Immature natural killer cell (primary cell): ENCODE measurements at regions not wholly inside any gene's neighbourhood (a gene's known extent, or its start where the extent isn't known, plus 50 kb on each side); places are given as distances from the start of the nearest gene placed in this dataset.
"Not testable (repeated sequence)": the region's sequence is repeated elsewhere in the genome, so short reads cannot be mapped to it uniquely, and the experiment has no call there.

Source experiments
- DNase-seq, 3 donors: peaks; one replicate each; pipeline ENCODE4 v3.0.0; 2022; ENCODE audit warnings: mixed read lengths in 1 of 3
- H3K27ac Mint-ChIP-seq, 6 donors: one replicate each; pipeline ENCODE4 v1.8.0; 2020; ENCODE audit warnings: mixed read lengths in 6 of 6, mild to moderate bottlenecking in 5 of 6, inconsistent platforms in 4 of 6, moderate library complexity in 3 of 6
- H3K27me3 Mint-ChIP-seq, 3 donors: one replicate each; pipeline ENCODE4 v1.8.0; 2020 to 2021; ENCODE audit warnings: low read depth in 3 of 3, mild to moderate bottlenecking in 3 of 3, mixed read lengths in 3 of 3, moderate library complexity in 3 of 3, inconsistent platforms in 1 of 3
- H3K36me3 Mint-ChIP-seq, 3 donors: one replicate each; pipeline ENCODE4 v1.8.0; 2020; ENCODE audit warnings: mixed read lengths in 3 of 3, inconsistent platforms in 2 of 3, mild to moderate bottlenecking in 2 of 3
- H3K4me1 Mint-ChIP-seq, 2 donors: one replicate each; pipeline ENCODE4 v1.8.0; 2020; ENCODE audit warnings: inconsistent platforms in 2 of 2, mild to moderate bottlenecking in 2 of 2, mixed read lengths in 2 of 2, moderate library complexity in 1 of 2
- H3K4me3 Mint-ChIP-seq, 5 donors: one replicate each; pipeline ENCODE4 v1.8.0; 2020; ENCODE audit warnings: mild to moderate bottlenecking in 5 of 5, mixed read lengths in 5 of 5, inconsistent platforms in 3 of 5, moderate library complexity in 3 of 5
- H3K9me3 Mint-ChIP-seq, 6 donors: one replicate each; pipeline ENCODE4 v1.8.0; 2020; ENCODE audit warnings: mild to moderate bottlenecking in 6 of 6, mixed read lengths in 6 of 6, inconsistent platforms in 4 of 6, moderate library complexity in 3 of 6

- Mint-ChIP-seq H3K4me1 (no peaks in the 10 kb centered on the region), H3K4me3 (no peak overlapping the region), H3K36me3 (no peaks in the 10 kb centered on the region), H3K27ac (no peak overlapping the region), H3K27me3 (peaks cover 1 to 4% (median 2%) of the 10 kb centered on the region in 3 donors), H3K9me3 (peaks cover 0 to 6% (median 3%) of the 10 kb centered on the region in 6 donors)
- no peak for DNase-seq
These were observed 324.0 kb downstream of the IRS1 start for GRCh38 chr2:226475650-226476049.

DNA sequence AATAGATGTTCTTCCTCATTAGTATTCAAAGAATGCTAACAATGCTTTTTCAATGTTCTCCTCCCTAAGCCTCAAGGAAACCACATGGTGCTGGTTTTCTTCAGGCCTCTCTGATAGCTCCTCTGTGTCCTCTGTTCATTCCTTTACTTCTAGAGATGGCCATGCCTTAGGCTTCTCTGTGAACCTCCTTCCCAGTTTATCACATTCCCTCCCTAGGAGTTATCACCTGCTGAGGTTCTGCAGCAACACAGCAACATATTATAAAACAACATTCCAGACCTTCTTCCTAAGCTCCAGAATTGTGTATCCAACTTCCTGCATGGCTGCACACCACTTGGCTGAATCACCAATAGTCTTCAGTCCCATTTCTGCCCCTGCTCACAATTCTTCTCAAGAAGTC, 325.5 kb downstream of the IRS1 start:
- Mint-ChIP-seq H3K9me3 (peaks cover 0 to 6% (median 3%) of the 10 kb centered on the region in 6 donors), H3K4me3 (no peak overlapping the region), H3K4me1 (no peaks in the 10 kb centered on the region), H3K36me3 (no peaks in the 10 kb centered on the region), H3K27ac (no peak overlapping the region), H3K27me3 (peaks cover 1 to 4% (median 2%) of the 10 kb centered on the region in 3 donors)
- DNase-seq, result no peak

DNA sequence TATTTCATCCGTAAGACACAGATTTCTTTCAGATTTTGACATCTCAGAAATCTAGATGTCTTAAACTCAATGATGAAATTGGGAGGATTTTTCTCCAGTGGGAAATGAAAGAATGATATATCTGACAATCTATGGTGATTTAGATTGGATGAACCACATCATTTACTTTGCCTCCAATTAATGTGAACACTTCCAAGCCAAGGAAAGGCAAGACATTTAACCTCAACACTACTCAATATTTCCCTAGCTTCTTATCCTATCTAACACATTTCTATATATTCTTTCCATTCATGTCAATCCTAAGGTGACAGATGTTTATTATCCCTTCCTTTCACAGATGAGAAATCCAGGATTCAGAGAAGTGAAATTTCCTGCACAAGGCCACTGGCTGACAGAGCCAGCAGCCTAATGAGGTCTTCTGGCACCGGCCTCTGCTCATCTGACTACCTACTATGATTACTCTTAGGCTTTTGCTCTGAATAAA, 327.6 kb downstream of the IRS1 start:
- no peak for DNase-seq
- Mint-ChIP-seq H3K4me3 (no peak overlapping the region), H3K36me3 (no peaks in the 10 kb centered on the region), H3K27me3 (peaks cover 0 to 4% (median 3%) of the 10 kb centered on the region in 3 donors), H3K4me1 (no peaks in the 10 kb centered on the region), H3K27ac (no peak overlapping the region), H3K9me3 (peaks cover 0 to 4% (median 0%) of the 10 kb centered on the region in 6 donors)

- H3K9me3 Mint-ChIP-seq, result no peaks in the 10 kb centered on the region
- peaks cover 0 to 2% (median 0%) of the 10 kb centered on the region in 3 donors for H3K27me3 Mint-ChIP-seq
- H3K27ac Mint-ChIP-seq, result no peak overlapping the region
- H3K4me3 Mint-ChIP-seq, result no peak overlapping the region
- DNase-seq, result no peak
- H3K4me1 Mint-ChIP-seq, result no peaks in the 10 kb centered on the region
- no peaks in the 10 kb centered on the region for H3K36me3 Mint-ChIP-seq
These were observed 332.0 kb downstream of the IRS1 start for GRCh38 chr2:226467633-226468032.

- Mint-ChIP-seq H3K4me3 (no peak overlapping the region), H3K36me3 (no peaks in the 10 kb centered on the region), H3K27ac (no peak overlapping the region), H3K9me3 (peaks cover 0 to 2% (median 0%) of the 10 kb centered on the region in 6 donors), H3K4me1 (no peaks in the 10 kb centered on the region), H3K27me3 (peaks cover 0 to 2% (median 0%) of the 10 kb centered on the region in 3 donors)
- no peak for DNase-seq
These were observed 332.4 kb downstream of the IRS1 start for GRCh38 chr2:226467221-226467620.

- H3K9me3 Mint-ChIP-seq, result peaks cover 0 to 8% (median 0%) of the 10 kb centered on the region in 6 donors
- no peaks in the 10 kb centered on the region for H3K36me3 Mint-ChIP-seq
- peaks cover 0 to 2% (median 0%) of the 10 kb centered on the region in 3 donors for H3K27me3 Mint-ChIP-seq
- H3K4me1 Mint-ChIP-seq, result no peaks in the 10 kb centered on the region
- no peak for DNase-seq
- H3K4me3 Mint-ChIP-seq, result no peak overlapping the region
- no peak overlapping the region for H3K27ac Mint-ChIP-seq
These were observed 333.0 kb downstream of the IRS1 start for GRCh38 chr2:226466589-226466988.

- Mint-ChIP-seq H3K9me3 (peaks cover 0 to 8% (median 0%) of the 10 kb centered on the region in 6 donors), H3K4me3 (no peak overlapping the region), H3K36me3 (no peaks in the 10 kb centered on the region), H3K4me1 (no peaks in the 10 kb centered on the region), H3K27me3 (peaks cover 0 to 2% (median 0%) of the 10 kb centered on the region in 3 donors), H3K27ac (no peak overlapping the region)
- no peak for DNase-seq
These were observed 333.5 kb downstream of the IRS1 start for GRCh38 chr2:226466124-226466523.

GRCh38 chr2:226464380-226464779, 335.2 kb downstream of the IRS1 start:
- peaks cover 0 to 8% (median 0%) of the 10 kb centered on the region in 6 donors for H3K9me3 Mint-ChIP-seq
- H3K4me3 Mint-ChIP-seq, result no peak overlapping the region
- no peaks in the 10 kb centered on the region for H3K36me3 Mint-ChIP-seq
- no peak for DNase-seq
- H3K4me1 Mint-ChIP-seq, result no peaks in the 10 kb centered on the region
- peaks cover 0 to 3% (median 2%) of the 10 kb centered on the region in 3 donors for H3K27me3 Mint-ChIP-seq
- no peak overlapping the region for H3K27ac Mint-ChIP-seq

- Mint-ChIP-seq H3K9me3 (peaks cover 0 to 8% (median 3%) of the 10 kb centered on the region in 6 donors), H3K4me3 (no peak overlapping the region)
These were observed 336.5 kb downstream of the IRS1 start for GRCh38 chr2:226463154-226463553.

DNA sequence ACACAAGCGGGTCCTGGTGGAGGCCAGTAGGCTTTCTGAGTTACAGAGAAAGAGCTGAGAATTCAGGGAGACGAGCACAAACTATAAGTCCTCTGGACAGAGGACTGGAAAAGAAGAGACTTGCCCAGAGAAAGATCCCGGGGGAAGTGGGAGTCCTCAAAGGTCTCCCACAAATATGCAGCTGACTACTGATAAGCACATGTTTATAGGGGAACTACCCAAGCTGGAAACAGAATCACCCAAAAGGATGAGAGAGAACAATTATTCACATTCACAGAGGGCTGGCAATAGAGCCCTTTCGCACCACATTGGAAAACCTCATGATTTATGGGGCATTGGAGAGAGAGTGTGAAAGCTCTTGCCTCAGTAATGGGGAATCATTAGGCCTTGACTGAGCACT, 337.6 kb downstream of the IRS1 start:
- Mint-ChIP-seq H3K4me3 (no peak overlapping the region), H3K9me3 (peaks cover 0 to 8% (median 6%) of the 10 kb centered on the region in 6 donors), H3K4me1 (no peaks in the 10 kb centered on the region), H3K36me3 (no peaks in the 10 kb centered on the region), H3K27me3 (peaks cover 0 to 3% (median 0%) of the 10 kb centered on the region in 3 donors), H3K27ac (no peak overlapping the region)
- no peak for DNase-seq

More at GRCh38 chr2:226463154-226463553, 336.5 kb downstream of the IRS1 start:
- no peak overlapping the region for H3K27ac Mint-ChIP-seq
- no peaks in the 10 kb centered on the region for H3K4me1 Mint-ChIP-seq
- no peak for DNase-seq
- peaks cover 0 to 3% (median 0%) of the 10 kb centered on the region in 3 donors for H3K27me3 Mint-ChIP-seq
- no peaks in the 10 kb centered on the region for H3K36me3 Mint-ChIP-seq

DNA sequence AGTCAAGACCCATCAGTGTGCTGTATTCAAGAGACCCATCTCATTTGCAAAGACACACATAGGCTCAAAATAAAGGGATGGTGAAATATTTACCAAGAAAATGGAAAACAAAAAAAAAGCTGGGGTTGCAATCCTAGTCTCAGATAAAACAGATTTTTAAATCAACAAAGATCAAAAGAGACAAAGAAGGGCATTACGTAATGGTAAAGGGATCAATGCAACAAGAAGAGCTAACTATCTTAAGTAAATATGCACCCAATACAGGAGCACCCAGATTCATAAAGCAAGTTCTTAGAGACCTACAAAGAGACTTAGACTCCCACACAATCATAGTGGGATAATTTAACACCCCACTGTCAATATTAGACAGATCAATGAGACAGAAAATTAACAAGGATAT, 343.5 kb downstream of the IRS1 start:
- H3K9me3 Mint-ChIP-seq, result peaks cover 0 to 17% (median 7%) of the 10 kb centered on the region in 6 donors
- DNase-seq, H3K36me3 Mint-ChIP-seq, H3K4me3 Mint-ChIP-seq, H3K27ac Mint-ChIP-seq, H3K4me1 Mint-ChIP-seq, H3K27me3 Mint-ChIP-seq: not testable (repeated sequence)

GRCh38 chr2:226452768-226453167, 346.9 kb downstream of the IRS1 start:
- Mint-ChIP-seq H3K36me3 (no peaks in the 10 kb centered on the region), H3K9me3 (peaks cover 0 to 16% (median 3%) of the 10 kb centered on the region in 6 donors), H3K4me3 (no peak overlapping the region), H3K27me3 (peaks cover 0 to 2% (median 0%) of the 10 kb centered on the region in 3 donors), H3K4me1 (no peaks in the 10 kb centered on the region), H3K27ac (no peak overlapping the region)
- no peak for DNase-seq

DNA sequence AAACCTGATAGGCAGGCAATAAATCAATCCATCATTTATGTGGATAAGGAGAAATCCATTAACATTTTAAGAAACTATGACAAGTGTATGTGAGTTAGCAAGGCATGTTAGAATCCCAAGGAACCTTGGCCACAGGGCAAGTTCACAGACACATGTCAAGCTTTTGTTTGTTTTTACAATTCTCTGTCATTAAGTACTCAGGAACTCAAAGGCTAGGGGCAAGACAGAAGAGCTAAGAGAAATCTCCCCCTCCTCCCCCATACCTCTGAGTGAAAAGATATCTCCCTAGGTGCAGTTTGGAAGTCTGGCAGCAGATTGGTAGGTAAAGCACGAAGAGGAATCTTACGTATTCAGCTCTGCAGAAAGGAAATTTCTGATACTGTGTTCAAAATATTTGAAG, 348.1 kb downstream of the IRS1 start:
- Mint-ChIP-seq H3K27me3 (peaks cover 0 to 2% (median 0%) of the 10 kb centered on the region in 3 donors), H3K36me3 (no peaks in the 10 kb centered on the region), H3K4me3 (no peak overlapping the region), H3K4me1 (no peaks in the 10 kb centered on the region), H3K27ac (no peak overlapping the region), H3K9me3 (peaks cover 0 to 8% (median 3%) of the 10 kb centered on the region in 6 donors)
- no peak for DNase-seq

DNA sequence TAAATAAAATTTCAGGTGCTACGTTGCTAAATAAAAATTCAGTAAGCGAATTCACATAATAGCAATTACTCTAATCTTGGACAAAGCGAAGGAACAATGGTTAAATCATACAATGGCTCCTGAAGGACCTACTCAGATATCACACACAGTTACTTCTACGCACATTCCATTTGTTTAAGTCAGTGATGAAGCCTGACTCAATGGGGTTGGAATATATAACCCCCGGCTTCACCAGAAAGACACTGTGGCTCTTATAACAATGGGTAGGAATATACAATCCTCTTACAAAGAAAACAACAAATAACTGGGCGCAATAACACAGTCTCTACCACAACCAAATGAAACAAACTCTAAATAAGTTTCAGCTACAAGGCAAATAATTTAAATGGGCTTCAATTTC, 349.5 kb downstream of the IRS1 start:
- H3K36me3 Mint-ChIP-seq, result no peaks in the 10 kb centered on the region
- H3K4me1 Mint-ChIP-seq, result no peaks in the 10 kb centered on the region
- H3K27me3 Mint-ChIP-seq, result no peaks in the 10 kb centered on the region
- no peak for DNase-seq
- no peak overlapping the region for H3K27ac Mint-ChIP-seq
- H3K4me3 Mint-ChIP-seq, result no peak overlapping the region
- H3K9me3 Mint-ChIP-seq, result peaks cover 0 to 5% (median 2%) of the 10 kb centered on the region in 6 donors
